GM23338 (cell line): ENCODE measurements at regions not wholly inside any gene's neighbourhood (a gene's known extent, or its start where the extent isn't known, plus 50 kb on each side); places are given as distances from the start of the nearest gene placed in this dataset.

Experiments used
- ATAC-seq: fragments of 200-7000 bp; cut with Tn5 transposase; 3 replicates; pipeline ENCODE4 v1.9.1; 2020
- DNase-seq: peaks from one replicate; pipeline ENCODE4 v3.0.0-alpha.2; 2015; ENCODE audit warnings: low spot score
- H2AFZ ChIP-seq: fragments of 200-600 bp; sonication (generic); 2 replicates; pipeline ENCODE4 v1.8.0; 2016; ENCODE audit warnings: antibody characterized with exemption, mild to moderate bottlenecking, moderate library complexity
- H3F3A ChIP-seq: fragments of 200-600 bp; sonication (generic); replicated peaks from 2 replicates; pipeline ENCODE4 v1.8.0; 2017; ENCODE audit warnings: antibody characterized with exemption, mixed run types, low read depth
- H3K27ac ChIP-seq: fragments of 200-600 bp; sonication (generic); 2 replicates; pipeline ENCODE4 v1.6.1; 2016; ENCODE audit warnings: low read depth
- H3K27me3 ChIP-seq: fragments of 200-600 bp; sonication (generic); 2 replicates; pipeline ENCODE4 v1.8.0; 2016; ENCODE audit warnings: mild to moderate bottlenecking, mixed run types, moderate library complexity; ENCODE audit not compliant: insufficient read depth
- H3K36me3 ChIP-seq: fragments of 200-600 bp; sonication (generic); 2 replicates; pipeline ENCODE4 v1.8.0; 2016; ENCODE audit warnings: mild to moderate bottlenecking; ENCODE audit not compliant: insufficient read depth
- H3K4me1 ChIP-seq: fragments of 200-600 bp; sonication (generic); 2 replicates; pipeline ENCODE4 v1.8.0; 2016; ENCODE audit warnings: mild to moderate bottlenecking, moderate library complexity; ENCODE audit not compliant: insufficient read depth
- H3K4me2 ChIP-seq: fragments of 200-600 bp; sonication (generic); 2 replicates; pipeline ENCODE4 v1.7.1; 2017; ENCODE audit warnings: mixed run types
- H3K4me3 ChIP-seq: fragments of 200-600 bp; sonication (generic); 2 replicates; pipeline ENCODE4 v1.6.1; 2016; ENCODE audit warnings: mixed run types
- H3K79me2 ChIP-seq: fragments of 200-600 bp; sonication (generic); replicated peaks from 2 replicates; pipeline ENCODE4 v1.8.0; 2017; ENCODE audit warnings: mild to moderate bottlenecking; ENCODE audit not compliant: insufficient read depth
- H3K9me2 ChIP-seq: fragments of 200-600 bp; sonication (generic); 2 replicates; pipeline ENCODE4 v1.8.0; 2017; ENCODE audit not compliant: insufficient read depth
- H4K20me1 ChIP-seq: fragments of 200-600 bp; sonication (generic); replicated peaks from 2 replicates; pipeline ENCODE4 v1.8.0; 2017; ENCODE audit warnings: mild to moderate bottlenecking; ENCODE audit not compliant: insufficient read depth
- H3K27ac Mint-ChIP-seq: 2 replicates; pipeline ENCODE4 v1.8.0; 2020; ENCODE audit warnings: inconsistent platforms, mild to moderate bottlenecking, moderate library complexity, mixed read lengths
- H3K27me3 Mint-ChIP-seq: 3 replicates; pipeline ENCODE4 v1.8.0; 2022; ENCODE audit warnings: low read depth, mild to moderate bottlenecking, moderate library complexity, mixed read lengths, inconsistent platforms; ENCODE audit not compliant: insufficient read depth, poor library complexity
- H3K36me3 Mint-ChIP-seq: 3 replicates; pipeline ENCODE4 v1.8.0; 2021; ENCODE audit warnings: low read depth, mild to moderate bottlenecking, inconsistent platforms, moderate library complexity, mixed read lengths
- H3K4me1 Mint-ChIP-seq: 3 replicates; pipeline ENCODE4 v1.8.0; 2020; ENCODE audit warnings: mild to moderate bottlenecking, inconsistent platforms, mixed read lengths
- H3K4me3 Mint-ChIP-seq: 3 replicates; pipeline ENCODE4 v1.8.0; 2021; ENCODE audit warnings: moderate library complexity, mild to moderate bottlenecking, inconsistent platforms, mixed read lengths
- H3K9me3 Mint-ChIP-seq: 3 replicates; pipeline ENCODE4 v1.8.0; 2020; ENCODE audit warnings: moderate library complexity, mild to moderate bottlenecking, inconsistent platforms, mixed read lengths
- CREB1 ChIP-seq: fragments of 250-450 bp; sonication (Bioruptor Pico); IDR thresholded peaks from 2 replicates; pipeline ENCODE4 v1.5.0; 2020; ENCODE audit warnings: low read depth, mild to moderate bottlenecking, moderate library complexity
- EZH2 ChIP-seq: fragments of 200-600 bp; sonication (generic); IDR thresholded peaks from one replicate; pipeline ENCODE4 v1.8.0; 2017; ENCODE audit warnings: antibody characterized with exemption, mild to moderate bottlenecking, low read depth; ENCODE audit not compliant: unreplicated experiment
- JUNB ChIP-seq: IDR thresholded peaks from one replicate; pipeline ENCODE4 v1.6.1; 2016; ENCODE audit warnings: antibody characterized with exemption; ENCODE audit not compliant: unreplicated experiment
- NANOG ChIP-seq: IDR thresholded peaks from 2 replicates; pipeline ENCODE4 v1.6.1; 2016; ENCODE audit warnings: antibody characterized with exemption, borderline replicate concordance
- POLR2AphosphoS5 ChIP-seq: IDR thresholded peaks from 2 replicates; pipeline ENCODE4 v1.6.1; 2016; ENCODE audit warnings: antibody characterized with exemption, low read depth
- TF ChIP-seq, protein P1 (sequence below): fragments of 250-450 bp; sonication (Bioruptor Pico); IDR thresholded peaks from 2 replicates; pipeline ENCODE4 v1.5.0; 2020; ENCODE audit warnings: mild to moderate bottlenecking, moderate library complexity
- TF ChIP-seq, protein P2 (sequence below), 2 experiments: fragments of 200-600 bp in 1 of 2; sonication (generic) in 1 of 2; conservative IDR thresholded peaks; 2 replicates each; pipeline versions ENCODE4 v1.5.1 to v1.6.1; 2016 to 2017; ENCODE audit warnings: antibody characterized with exemption in 2 of 2, low read depth in 2 of 2, mild to moderate bottlenecking in 2 of 2, moderate library complexity in 1 of 2

DNA sequence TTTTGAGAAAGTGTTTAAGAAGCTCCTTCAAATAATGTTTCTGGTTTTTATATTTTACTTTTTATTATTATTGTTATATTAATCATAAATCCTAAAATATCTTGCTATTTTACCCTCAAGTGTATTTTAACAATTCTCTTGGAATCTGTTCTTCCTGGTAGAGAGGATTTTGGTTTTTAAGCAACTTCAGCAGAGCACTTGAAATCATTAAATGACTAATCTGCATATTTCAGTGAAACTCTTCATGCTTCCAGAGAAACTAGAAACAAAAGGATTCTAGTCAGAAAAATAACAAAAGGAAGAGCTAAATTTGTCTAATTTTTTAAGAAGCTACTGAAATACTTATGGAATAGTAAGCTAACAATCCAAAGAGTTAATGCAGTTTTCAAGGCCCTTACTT lies 1057.3 kb downstream of the TLE1 start:
- Mint-ChIP-seq H3K36me3 (peaks cover 5% of the 10 kb centered on the region; the same call in 2 of the 3 replicates), H3K4me1 (peaks cover 5% of the 10 kb centered on the region; the same call in 2 of the 3 replicates), H3K27me3 (no peaks in the 10 kb centered on the region), H3K4me3 (no peak overlapping the region), H3K27ac (no peak overlapping the region), H3K9me3 (peaks cover 21% of the 10 kb centered on the region)
- TF ChIP-seq CREB1: no peak
- TF ChIP-seq, protein P1, sequence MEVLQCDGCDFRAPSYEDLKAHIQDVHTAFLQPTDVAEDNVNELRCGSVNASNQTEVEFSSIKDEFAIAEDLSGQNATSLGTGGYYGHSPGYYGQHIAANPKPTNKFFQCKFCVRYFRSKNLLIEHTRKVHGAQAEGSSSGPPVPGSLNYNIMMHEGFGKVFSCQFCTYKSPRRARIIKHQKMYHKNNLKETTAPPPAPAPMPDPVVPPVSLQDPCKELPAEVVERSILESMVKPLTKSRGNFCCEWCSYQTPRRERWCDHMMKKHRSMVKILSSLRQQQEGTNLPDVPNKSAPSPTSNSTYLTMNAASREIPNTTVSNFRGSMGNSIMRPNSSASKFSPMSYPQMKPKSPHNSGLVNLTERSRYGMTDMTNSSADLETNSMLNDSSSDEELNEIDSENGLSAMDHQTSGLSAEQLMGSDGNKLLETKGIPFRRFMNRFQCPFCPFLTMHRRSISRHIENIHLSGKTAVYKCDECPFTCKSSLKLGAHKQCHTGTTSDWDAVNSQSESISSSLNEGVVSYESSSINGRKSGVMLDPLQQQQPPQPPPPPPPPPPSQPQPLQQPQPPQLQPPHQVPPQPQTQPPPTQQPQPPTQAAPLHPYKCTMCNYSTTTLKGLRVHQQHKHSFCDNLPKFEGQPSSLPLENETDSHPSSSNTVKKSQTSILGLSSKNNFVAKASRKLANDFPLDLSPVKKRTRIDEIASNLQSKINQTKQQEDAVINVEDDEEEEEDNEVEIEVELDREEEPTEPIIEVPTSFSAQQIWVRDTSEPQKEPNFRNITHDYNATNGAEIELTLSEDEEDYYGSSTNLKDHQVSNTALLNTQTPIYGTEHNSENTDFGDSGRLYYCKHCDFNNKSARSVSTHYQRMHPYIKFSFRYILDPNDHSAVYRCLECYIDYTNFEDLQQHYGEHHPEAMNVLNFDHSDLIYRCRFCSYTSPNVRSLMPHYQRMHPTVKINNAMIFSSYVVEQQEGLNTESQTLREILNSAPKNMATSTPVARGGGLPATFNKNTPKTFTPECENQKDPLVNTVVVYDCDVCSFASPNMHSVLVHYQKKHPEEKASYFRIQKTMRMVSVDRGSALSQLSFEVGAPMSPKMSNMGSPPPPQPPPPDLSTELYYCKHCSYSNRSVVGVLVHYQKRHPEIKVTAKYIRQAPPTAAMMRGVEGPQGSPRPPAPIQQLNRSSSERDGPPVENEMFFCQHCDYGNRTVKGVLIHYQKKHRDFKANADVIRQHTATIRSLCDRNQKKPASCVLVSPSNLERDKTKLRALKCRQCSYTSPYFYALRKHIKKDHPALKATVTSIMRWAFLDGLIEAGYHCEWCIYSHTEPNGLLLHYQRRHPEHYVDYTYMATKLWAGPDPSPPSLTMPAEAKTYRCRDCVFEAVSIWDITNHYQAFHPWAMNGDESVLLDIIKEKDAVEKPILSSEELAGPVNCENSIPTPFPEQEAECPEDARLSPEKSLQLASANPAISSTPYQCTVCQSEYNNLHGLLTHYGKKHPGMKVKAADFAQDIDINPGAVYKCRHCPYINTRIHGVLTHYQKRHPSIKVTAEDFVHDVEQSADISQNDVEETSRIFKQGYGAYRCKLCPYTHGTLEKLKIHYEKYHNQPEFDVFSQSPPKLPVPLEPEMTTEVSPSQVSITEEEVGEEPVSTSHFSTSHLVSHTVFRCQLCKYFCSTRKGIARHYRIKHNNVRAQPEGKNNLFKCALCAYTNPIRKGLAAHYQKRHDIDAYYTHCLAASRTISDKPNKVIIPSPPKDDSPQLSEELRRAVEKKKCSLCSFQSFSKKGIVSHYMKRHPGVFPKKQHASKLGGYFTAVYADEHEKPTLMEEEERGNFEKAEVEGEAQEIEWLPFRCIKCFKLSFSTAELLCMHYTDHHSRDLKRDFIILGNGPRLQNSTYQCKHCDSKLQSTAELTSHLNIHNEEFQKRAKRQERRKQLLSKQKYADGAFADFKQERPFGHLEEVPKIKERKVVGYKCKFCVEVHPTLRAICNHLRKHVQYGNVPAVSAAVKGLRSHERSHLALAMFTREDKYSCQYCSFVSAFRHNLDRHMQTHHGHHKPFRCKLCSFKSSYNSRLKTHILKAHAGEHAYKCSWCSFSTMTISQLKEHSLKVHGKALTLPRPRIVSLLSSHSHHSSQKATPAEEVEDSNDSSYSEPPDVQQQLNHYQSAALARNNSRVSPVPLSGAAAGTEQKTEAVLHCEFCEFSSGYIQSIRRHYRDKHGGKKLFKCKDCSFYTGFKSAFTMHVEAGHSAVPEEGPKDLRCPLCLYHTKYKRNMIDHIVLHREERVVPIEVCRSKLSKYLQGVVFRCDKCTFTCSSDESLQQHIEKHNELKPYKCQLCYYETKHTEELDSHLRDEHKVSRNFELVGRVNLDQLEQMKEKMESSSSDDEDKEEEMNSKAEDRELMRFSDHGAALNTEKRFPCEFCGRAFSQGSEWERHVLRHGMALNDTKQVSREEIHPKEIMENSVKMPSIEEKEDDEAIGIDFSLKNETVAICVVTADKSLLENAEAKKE (CRISPR knock-in tag): no peak
- Histone ChIP-seq H3K27ac (no peak overlapping the region), H3F3A (no peaks in the 10 kb centered on the region), H3K79me2 (no peaks in the 10 kb centered on the region), H2AFZ (no peak overlapping the region), H3K27me3 (no peaks in the 10 kb centered on the region), H3K9me2 (no peaks in the 10 kb centered on the region), H3K4me2 (no peak overlapping the region), H4K20me1 (no peaks in the 10 kb centered on the region), H3K36me3 (no peaks in the 10 kb centered on the region), H3K4me1 (peaks cover 4% of the 10 kb centered on the region; the same call in 1 of the 2 replicates), H3K4me3 (no peak overlapping the region)
- DNase-seq (no peak), ATAC-seq (no peak)

DNA sequence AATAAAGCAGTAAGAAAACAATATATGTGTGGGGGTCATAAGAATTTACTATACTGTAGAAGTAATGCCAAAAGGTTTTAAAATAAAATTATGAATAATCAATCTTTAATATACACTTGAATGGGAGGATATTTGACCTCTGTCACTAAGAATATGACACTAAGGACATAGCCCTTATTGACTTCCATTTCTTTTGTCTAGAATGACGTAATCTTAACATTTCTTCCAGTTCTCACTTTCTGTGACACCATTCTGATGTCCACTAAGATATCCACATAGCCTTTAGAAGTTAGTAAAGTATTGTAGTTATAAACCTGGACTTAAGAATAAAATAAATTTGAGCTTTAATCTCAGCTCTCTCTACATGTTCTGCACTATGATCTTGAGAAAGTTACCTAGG lies 1050.7 kb downstream of the TLE4 start:
- H3K36me3 ChIP-seq: no peaks in the 10 kb centered on the region
- peaks cover 7% of the 10 kb centered on the region; the same call in 2 of the 3 replicates for H3K9me3 Mint-ChIP-seq
- H3K36me3 Mint-ChIP-seq: peaks cover 6% of the 10 kb centered on the region; the same call in 2 of the 3 replicates
- H3K4me1 ChIP-seq: peaks cover 5% of the 10 kb centered on the region; the same call in 1 of the 2 replicates
- H3K4me2 ChIP-seq: no peak overlapping the region
- H3K27ac ChIP-seq: no peak overlapping the region
- ATAC-seq (no peak), DNase-seq (no peak)
- H3K27me3 Mint-ChIP-seq: peaks cover 1% of the 10 kb centered on the region
- H3K79me2 ChIP-seq: no peaks in the 10 kb centered on the region
- H3F3A ChIP-seq: no peaks in the 10 kb centered on the region
- H3K4me1 Mint-ChIP-seq: peaks cover 8% of the 10 kb centered on the region
- H3K4me3 Mint-ChIP-seq: no peak overlapping the region
- no peaks in the 10 kb centered on the region for H3K27me3 ChIP-seq
- H4K20me1 ChIP-seq: no peaks in the 10 kb centered on the region
- no peak overlapping the region for H3K27ac Mint-ChIP-seq
- H3K4me3 ChIP-seq: no peak overlapping the region
- H2AFZ ChIP-seq: no peak overlapping the region
- no peaks in the 10 kb centered on the region for H3K9me2 ChIP-seq
- TF ChIP-seq, protein P2, sequence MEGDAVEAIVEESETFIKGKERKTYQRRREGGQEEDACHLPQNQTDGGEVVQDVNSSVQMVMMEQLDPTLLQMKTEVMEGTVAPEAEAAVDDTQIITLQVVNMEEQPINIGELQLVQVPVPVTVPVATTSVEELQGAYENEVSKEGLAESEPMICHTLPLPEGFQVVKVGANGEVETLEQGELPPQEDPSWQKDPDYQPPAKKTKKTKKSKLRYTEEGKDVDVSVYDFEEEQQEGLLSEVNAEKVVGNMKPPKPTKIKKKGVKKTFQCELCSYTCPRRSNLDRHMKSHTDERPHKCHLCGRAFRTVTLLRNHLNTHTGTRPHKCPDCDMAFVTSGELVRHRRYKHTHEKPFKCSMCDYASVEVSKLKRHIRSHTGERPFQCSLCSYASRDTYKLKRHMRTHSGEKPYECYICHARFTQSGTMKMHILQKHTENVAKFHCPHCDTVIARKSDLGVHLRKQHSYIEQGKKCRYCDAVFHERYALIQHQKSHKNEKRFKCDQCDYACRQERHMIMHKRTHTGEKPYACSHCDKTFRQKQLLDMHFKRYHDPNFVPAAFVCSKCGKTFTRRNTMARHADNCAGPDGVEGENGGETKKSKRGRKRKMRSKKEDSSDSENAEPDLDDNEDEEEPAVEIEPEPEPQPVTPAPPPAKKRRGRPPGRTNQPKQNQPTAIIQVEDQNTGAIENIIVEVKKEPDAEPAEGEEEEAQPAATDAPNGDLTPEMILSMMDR (conservative IDR thresholded peaks at IDR 0.05; ENCODE audit: low read depth in 2 of 2): no peak
- TF ChIP-seq POLR2AphosphoS5 (no peak), JUNB (no peak), NANOG (no peak), EZH2 (no peak)
